ENCODE measurements at regions not wholly inside any gene's neighbourhood (a gene's known extent, or its start where the extent isn't known, plus 50 kb on each side); places are given as distances from the start of the nearest gene placed in this dataset.

DNA sequence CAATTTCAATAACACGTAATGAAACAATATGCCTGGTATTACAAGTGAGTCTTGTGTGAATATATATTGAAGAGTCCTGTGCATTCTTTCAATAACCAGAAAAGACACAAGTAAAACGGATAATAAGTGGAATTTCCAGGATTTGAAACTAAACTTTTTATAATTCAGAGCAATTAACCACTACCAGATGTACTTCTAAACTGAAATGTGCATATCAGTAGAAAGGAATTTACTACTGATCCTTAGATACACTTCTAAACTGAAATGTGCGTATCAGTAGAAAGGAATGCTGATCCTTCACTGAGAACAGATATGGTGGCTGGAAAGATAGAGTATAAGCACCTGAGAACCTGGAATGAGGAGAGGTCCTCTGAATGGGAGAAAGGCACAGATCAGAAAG, 470.9 kb upstream of the SPHKAP start:
- no peak for DNase-seq (ENCODE audit: low read depth in 1 of 2, low spot score in 1 of 2)
- H3K27ac ChIP-seq (replicated peaks): no peak overlapping the region

DNA sequence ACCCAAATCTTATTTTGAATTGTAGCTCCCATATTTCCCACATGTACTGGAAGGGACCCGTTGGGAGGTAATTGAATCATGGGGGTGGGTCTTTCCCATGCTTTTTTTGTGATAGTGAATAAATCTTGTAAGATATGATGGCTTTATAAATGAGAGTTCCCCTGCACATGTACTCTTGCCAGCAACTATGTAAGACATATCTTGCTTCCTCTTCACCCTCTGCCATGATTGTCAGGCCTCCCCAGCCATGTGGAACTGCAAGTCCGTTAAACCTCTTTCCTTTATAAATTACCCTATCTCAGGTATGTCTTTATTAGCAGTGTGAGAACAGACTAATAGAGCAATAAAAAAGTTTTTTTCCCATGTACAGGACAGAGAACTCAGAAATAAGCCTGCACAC, 468.4 kb upstream of the SPHKAP start:
- Histone ChIP-seq H3K4me3 (replicated peaks; ENCODE audit: insufficient read depth, low read length) (no peak overlapping the region), H3K27me3 (ENCODE audit: insufficient read depth, poor library complexity, severe bottlenecking) (no peaks in the 10 kb centered on the region), H3K27ac (replicated peaks) (no peak overlapping the region)
- no peak for DNase-seq (ENCODE audit: low read depth in 1 of 2, low spot score in 1 of 2)
- TF ChIP-seq GABPA (IDR thresholded peaks at IDR 0.05; ENCODE audit: low read depth) (no peak), SPI1 (IDR thresholded peaks at IDR 0.05; ENCODE audit: borderline replicate concordance, low read depth) (no peak), POLR2AphosphoS5 (IDR thresholded peaks at IDR 0.05; ENCODE audit: low read depth) (no peak)
- TF ChIP-seq, protein P1, sequence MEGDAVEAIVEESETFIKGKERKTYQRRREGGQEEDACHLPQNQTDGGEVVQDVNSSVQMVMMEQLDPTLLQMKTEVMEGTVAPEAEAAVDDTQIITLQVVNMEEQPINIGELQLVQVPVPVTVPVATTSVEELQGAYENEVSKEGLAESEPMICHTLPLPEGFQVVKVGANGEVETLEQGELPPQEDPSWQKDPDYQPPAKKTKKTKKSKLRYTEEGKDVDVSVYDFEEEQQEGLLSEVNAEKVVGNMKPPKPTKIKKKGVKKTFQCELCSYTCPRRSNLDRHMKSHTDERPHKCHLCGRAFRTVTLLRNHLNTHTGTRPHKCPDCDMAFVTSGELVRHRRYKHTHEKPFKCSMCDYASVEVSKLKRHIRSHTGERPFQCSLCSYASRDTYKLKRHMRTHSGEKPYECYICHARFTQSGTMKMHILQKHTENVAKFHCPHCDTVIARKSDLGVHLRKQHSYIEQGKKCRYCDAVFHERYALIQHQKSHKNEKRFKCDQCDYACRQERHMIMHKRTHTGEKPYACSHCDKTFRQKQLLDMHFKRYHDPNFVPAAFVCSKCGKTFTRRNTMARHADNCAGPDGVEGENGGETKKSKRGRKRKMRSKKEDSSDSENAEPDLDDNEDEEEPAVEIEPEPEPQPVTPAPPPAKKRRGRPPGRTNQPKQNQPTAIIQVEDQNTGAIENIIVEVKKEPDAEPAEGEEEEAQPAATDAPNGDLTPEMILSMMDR (IDR thresholded peaks at IDR 0.05; ENCODE audit: insufficient read depth, low read length): no peak
- TF ChIP-seq, protein P2, sequence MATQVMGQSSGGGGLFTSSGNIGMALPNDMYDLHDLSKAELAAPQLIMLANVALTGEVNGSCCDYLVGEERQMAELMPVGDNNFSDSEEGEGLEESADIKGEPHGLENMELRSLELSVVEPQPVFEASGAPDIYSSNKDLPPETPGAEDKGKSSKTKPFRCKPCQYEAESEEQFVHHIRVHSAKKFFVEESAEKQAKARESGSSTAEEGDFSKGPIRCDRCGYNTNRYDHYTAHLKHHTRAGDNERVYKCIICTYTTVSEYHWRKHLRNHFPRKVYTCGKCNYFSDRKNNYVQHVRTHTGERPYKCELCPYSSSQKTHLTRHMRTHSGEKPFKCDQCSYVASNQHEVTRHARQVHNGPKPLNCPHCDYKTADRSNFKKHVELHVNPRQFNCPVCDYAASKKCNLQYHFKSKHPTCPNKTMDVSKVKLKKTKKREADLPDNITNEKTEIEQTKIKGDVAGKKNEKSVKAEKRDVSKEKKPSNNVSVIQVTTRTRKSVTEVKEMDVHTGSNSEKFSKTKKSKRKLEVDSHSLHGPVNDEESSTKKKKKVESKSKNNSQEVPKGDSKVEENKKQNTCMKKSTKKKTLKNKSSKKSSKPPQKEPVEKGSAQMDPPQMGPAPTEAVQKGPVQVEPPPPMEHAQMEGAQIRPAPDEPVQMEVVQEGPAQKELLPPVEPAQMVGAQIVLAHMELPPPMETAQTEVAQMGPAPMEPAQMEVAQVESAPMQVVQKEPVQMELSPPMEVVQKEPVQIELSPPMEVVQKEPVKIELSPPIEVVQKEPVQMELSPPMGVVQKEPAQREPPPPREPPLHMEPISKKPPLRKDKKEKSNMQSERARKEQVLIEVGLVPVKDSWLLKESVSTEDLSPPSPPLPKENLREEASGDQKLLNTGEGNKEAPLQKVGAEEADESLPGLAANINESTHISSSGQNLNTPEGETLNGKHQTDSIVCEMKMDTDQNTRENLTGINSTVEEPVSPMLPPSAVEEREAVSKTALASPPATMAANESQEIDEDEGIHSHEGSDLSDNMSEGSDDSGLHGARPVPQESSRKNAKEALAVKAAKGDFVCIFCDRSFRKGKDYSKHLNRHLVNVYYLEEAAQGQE (IDR thresholded peaks at IDR 0.05; ENCODE audit: insufficient replicate concordance, low read depth): no peak

More for the DNA sequence above, 470.9 kb upstream of the SPHKAP start:
- H3K4me3 ChIP-seq (replicated peaks; ENCODE audit: insufficient read depth, low read length): no peak overlapping the region
- no peaks in the 10 kb centered on the region for H3K27me3 ChIP-seq (ENCODE audit: insufficient read depth, poor library complexity, severe bottlenecking)
- no peak for TF ChIP-seq SPI1 (IDR thresholded peaks at IDR 0.05; ENCODE audit: borderline replicate concordance, low read depth)
- no peak for TF ChIP-seq POLR2AphosphoS5 (IDR thresholded peaks at IDR 0.05; ENCODE audit: low read depth)
- TF ChIP-seq, protein P2 (IDR thresholded peaks at IDR 0.05; ENCODE audit: insufficient replicate concordance, low read depth): no peak
- TF ChIP-seq GABPA (IDR thresholded peaks at IDR 0.05; ENCODE audit: low read depth): no peak
- TF ChIP-seq, protein P1 (IDR thresholded peaks at IDR 0.05; ENCODE audit: insufficient read depth, low read length): no peak

DNA sequence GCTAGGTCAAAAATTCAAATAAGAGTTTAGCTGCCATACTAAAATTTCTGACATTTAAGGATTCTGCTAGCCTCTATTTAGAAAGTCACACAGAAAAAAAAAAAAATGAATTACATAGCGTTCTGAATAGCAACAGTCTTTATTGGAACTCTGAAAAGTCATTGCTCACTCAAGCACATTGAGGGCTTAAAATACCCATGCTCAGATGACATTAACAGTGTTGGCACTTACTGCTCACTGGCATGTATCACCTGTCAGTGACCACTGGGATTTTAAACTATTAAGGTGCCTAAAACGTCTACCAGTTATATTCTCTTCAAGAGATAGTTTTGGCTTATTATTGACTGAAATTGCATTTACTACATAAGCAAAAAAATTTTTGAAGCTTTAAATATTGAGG, 468.0 kb upstream of the SPHKAP start:
- DNase-seq (ENCODE audit: low read depth in 1 of 2, low spot score in 1 of 2): no peak
- Histone ChIP-seq H3K27ac (replicated peaks) (no peak overlapping the region), H3K27me3 (ENCODE audit: insufficient read depth, poor library complexity, severe bottlenecking) (no peaks in the 10 kb centered on the region), H3K4me3 (replicated peaks; ENCODE audit: insufficient read depth, low read length) (no peak overlapping the region)
- TF ChIP-seq SPI1 (IDR thresholded peaks at IDR 0.05; ENCODE audit: borderline replicate concordance, low read depth) (no peak), POLR2AphosphoS5 (IDR thresholded peaks at IDR 0.05; ENCODE audit: low read depth) (no peak), GABPA (IDR thresholded peaks at IDR 0.05; ENCODE audit: low read depth) (no peak)
- TF ChIP-seq, protein P1 (IDR thresholded peaks at IDR 0.05; ENCODE audit: insufficient read depth, low read length): no peak
- TF ChIP-seq, protein P2 (IDR thresholded peaks at IDR 0.05; ENCODE audit: insufficient replicate concordance, low read depth): no peak

Data from HL-60 (cell line).